OCI-LY3 (cell line): ENCODE measurements at regions not wholly inside any gene's neighbourhood (a gene's known extent, or its start where the extent isn't known, plus 50 kb on each side); places are given as distances from the start of the nearest gene placed in this dataset.

Experiments used
- EZH2phosphoT487 ChIP-seq: fragments of 200-600 bp; shearing (Covaris generic); IDR thresholded peaks from 2 replicates; pipeline ENCODE4 v1.6.1; 2018; ENCODE audit warnings: antibody characterized with exemption, mixed run types, low read depth
- TF ChIP-seq, protein P1 (sequence below): fragments of 200-600, 300-600 bp; sonication (generic); IDR thresholded peaks from 2 replicates; pipeline ENCODE4 v1.5.1; 2014; ENCODE audit warnings: antibody characterized with exemption, low read length, low read depth

DNA sequence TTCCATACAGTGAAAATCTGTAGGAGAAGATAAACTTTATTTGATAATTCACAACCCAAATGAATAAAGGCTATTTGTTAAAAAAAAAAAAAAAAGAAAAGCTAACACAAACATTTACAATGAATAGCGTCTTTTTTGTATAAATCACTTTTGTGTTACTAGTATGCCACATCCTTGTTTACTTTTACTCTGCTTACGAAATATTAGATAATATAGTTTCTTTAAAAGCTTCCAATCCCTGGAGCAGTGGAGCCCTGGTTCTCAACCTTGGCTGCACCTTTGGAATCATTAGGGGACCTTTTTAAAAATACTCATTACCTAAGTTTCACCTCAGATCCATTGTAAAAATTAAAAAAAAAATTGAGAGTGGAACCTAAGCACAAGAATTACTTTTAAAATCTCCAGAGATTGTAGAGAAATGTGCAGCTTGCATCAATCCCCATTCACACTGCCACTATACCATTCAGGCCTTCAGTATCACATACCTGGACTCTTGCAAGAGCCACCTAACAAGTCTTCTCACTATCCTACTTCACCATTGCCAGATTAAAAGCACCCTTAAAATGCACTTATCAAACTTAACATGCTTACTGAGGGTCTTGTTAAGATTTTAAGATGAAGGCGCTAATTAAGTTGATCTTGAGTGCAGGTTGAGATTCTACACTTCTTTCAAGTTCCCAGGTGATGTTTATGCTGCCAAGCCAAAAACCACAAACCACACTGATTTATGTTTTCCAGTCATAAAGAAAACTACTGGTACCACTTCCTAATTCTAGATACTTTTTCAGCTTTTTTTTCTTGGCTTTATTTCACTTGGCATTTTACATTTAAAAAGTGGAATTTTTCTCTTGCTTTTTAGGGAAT lies 59.7 kb upstream of the ZC3H15 start:
- TF ChIP-seq, protein P1, sequence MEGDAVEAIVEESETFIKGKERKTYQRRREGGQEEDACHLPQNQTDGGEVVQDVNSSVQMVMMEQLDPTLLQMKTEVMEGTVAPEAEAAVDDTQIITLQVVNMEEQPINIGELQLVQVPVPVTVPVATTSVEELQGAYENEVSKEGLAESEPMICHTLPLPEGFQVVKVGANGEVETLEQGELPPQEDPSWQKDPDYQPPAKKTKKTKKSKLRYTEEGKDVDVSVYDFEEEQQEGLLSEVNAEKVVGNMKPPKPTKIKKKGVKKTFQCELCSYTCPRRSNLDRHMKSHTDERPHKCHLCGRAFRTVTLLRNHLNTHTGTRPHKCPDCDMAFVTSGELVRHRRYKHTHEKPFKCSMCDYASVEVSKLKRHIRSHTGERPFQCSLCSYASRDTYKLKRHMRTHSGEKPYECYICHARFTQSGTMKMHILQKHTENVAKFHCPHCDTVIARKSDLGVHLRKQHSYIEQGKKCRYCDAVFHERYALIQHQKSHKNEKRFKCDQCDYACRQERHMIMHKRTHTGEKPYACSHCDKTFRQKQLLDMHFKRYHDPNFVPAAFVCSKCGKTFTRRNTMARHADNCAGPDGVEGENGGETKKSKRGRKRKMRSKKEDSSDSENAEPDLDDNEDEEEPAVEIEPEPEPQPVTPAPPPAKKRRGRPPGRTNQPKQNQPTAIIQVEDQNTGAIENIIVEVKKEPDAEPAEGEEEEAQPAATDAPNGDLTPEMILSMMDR: no peak
- peak; percentile 72; the same call in 1 of the 2 replicates for TF ChIP-seq EZH2phosphoT487
